Mesothelial cell of epicardium (in vitro differentiated cells): ENCODE measurements at regions not wholly inside any gene's neighbourhood (a gene's known extent, or its start where the extent isn't known, plus 50 kb on each side); places are given as distances from the start of the nearest gene placed in this dataset.

Experiments
- DNase-seq, 2 experiments: peaks; one replicate each; pipeline ENCODE4 v3.0.0; 2021; ENCODE audit warnings: low spot score in 2 of 2; ENCODE audit not compliant: unreplicated experiment in 2 of 2
- H3K27ac Mint-ChIP-seq: 2 replicates; pipeline ENCODE4 v1.8.0; 2021; ENCODE audit warnings: mixed read lengths
- H3K27me3 Mint-ChIP-seq: 2 replicates; pipeline ENCODE4 v1.8.0; 2021; ENCODE audit warnings: low read depth, mixed read lengths
- H3K36me3 Mint-ChIP-seq: 2 replicates; pipeline ENCODE4 v1.8.0; 2021; ENCODE audit warnings: mixed read lengths
- H3K4me1 Mint-ChIP-seq: 2 replicates; pipeline ENCODE4 v1.8.0; 2021; ENCODE audit warnings: mixed read lengths
- H3K4me3 Mint-ChIP-seq: 2 replicates; pipeline ENCODE4 v1.8.0; 2021; ENCODE audit warnings: mild to moderate bottlenecking, moderate library complexity, mixed read lengths
- H3K9me3 Mint-ChIP-seq: 2 replicates; pipeline ENCODE4 v1.8.0; 2021; ENCODE audit warnings: mixed read lengths
- CTCF ChIP-seq: fragments of 200-600 bp; sonication (generic); IDR thresholded peaks from one replicate; pipeline ENCODE4 v1.5.0; 2021; ENCODE audit warnings: antibody characterized with exemption; ENCODE audit not compliant: unreplicated experiment

- no peak for DNase-seq
- Mint-ChIP-seq H3K27me3 (peaks cover 2% of the 10 kb centered on the region), H3K9me3 (peaks cover 8% of the 10 kb centered on the region), H3K36me3 (no peaks in the 10 kb centered on the region), H3K4me1 (peaks cover 19% of the 10 kb centered on the region), H3K4me3 (no peak overlapping the region), H3K27ac (no peak overlapping the region)
- no peak for TF ChIP-seq CTCF
Observed at GRCh38 chr14:98900236-98900635, 371.8 kb downstream of the BCL11B start.

- no peak for TF ChIP-seq CTCF
- H3K36me3 Mint-ChIP-seq = no peaks in the 10 kb centered on the region
- no peak overlapping the region for H3K4me3 Mint-ChIP-seq
- DNase-seq = no peak
- H3K27ac Mint-ChIP-seq = no peak overlapping the region
- peaks cover 21% of the 10 kb centered on the region for H3K4me1 Mint-ChIP-seq
- H3K9me3 Mint-ChIP-seq = peaks cover 8% of the 10 kb centered on the region
- H3K27me3 Mint-ChIP-seq = peaks cover 2% of the 10 kb centered on the region
Observed at GRCh38 chr14:98900798-98901197, 371.2 kb downstream of the BCL11B start.

- H3K9me3 Mint-ChIP-seq = peaks cover 6% of the 10 kb centered on the region
- no peak for DNase-seq
- peaks cover 28% of the 10 kb centered on the region for H3K4me1 Mint-ChIP-seq
- no peaks in the 10 kb centered on the region for H3K36me3 Mint-ChIP-seq
- no peak overlapping the region for H3K4me3 Mint-ChIP-seq
- no peak overlapping the region for H3K27ac Mint-ChIP-seq
- TF ChIP-seq CTCF = no peak
- H3K27me3 Mint-ChIP-seq = peaks cover 2% of the 10 kb centered on the region
Observed at GRCh38 chr14:98901511-98902205, 370.3 kb downstream of the BCL11B start.

GRCh38 chr14:98903371-98903770 lies 368.6 kb downstream of the BCL11B start:
- no peak for TF ChIP-seq CTCF
- Mint-ChIP-seq H3K9me3 (no peaks in the 10 kb centered on the region), H3K36me3 (no peaks in the 10 kb centered on the region), H3K4me1 (peaks cover 43% of the 10 kb centered on the region), H3K27me3 (peaks cover 2% of the 10 kb centered on the region), H3K27ac (no peak overlapping the region), H3K4me3 (no peak overlapping the region)
- DNase-seq = no peak

- no peaks in the 10 kb centered on the region for H3K9me3 Mint-ChIP-seq
- peaks cover 44% of the 10 kb centered on the region for H3K4me1 Mint-ChIP-seq
- H3K4me3 Mint-ChIP-seq = no peak overlapping the region
- TF ChIP-seq CTCF = no peak
- peaks cover 2% of the 10 kb centered on the region for H3K27me3 Mint-ChIP-seq
- no peak for DNase-seq
- H3K36me3 Mint-ChIP-seq = no peaks in the 10 kb centered on the region
- no peak overlapping the region for H3K27ac Mint-ChIP-seq
Observed at GRCh38 chr14:98904677-98905076, 367.3 kb downstream of the BCL11B start.
